PC-3 (cell line): ENCODE measurements at regions not wholly inside any gene's neighbourhood (a gene's known extent, or its start where the extent isn't known, plus 50 kb on each side); places are given as distances from the start of the nearest gene placed in this dataset.

Experiments used
- ATAC-seq: fragments of 200-7000 bp; cut with Tn5 transposase; 2 replicates; pipeline ENCODE4 v1.9.1; 2020; ENCODE audit warnings: mild to moderate bottlenecking, moderate library complexity
- BruUV-seq: library from RNA; stranded (reverse); fragments of 400-500 nt; replicated peaks from 2 replicates; lab custom pipeline; 2021; lab: Mats Ljungman, UMichigan
- CTCF ChIA-PET: fragments of 300-600 bp; sonication (Branson Sonifier 250); formaldehyde crosslinking; loops from one replicate; lab custom pipeline; 2022; ENCODE audit warnings: antibody characterized with exemption; lab: Charles Lee
- POLR2A ChIA-PET: fragments of 300-600 bp; sonication (Branson Sonifier 250); formaldehyde crosslinking; loops from one replicate; lab custom pipeline; 2022; ENCODE audit warnings: antibody characterized with exemption; ENCODE audit not compliant: unreplicated experiment; lab: Charles Lee
- DNase-seq: peaks from one replicate; pipeline ENCODE4 v3.0.0-alpha.2; 2015
- H2AFZ ChIP-seq: fragments of 300-600 bp; sonication (generic); 2 replicates; pipeline ENCODE4 v1.6.0; 2016; ENCODE audit warnings: antibody characterized with exemption, low read length
- H3F3A ChIP-seq: fragments of 300-600 bp; sonication (generic); one replicate; pipeline ENCODE4 v1.6.0; 2017; ENCODE audit warnings: antibody characterized with exemption, low read length, control low read depth, mild to moderate bottlenecking; ENCODE audit not compliant: unreplicated experiment
- H3K27ac ChIP-seq: fragments of 300-600 bp; sonication (generic); 2 replicates; pipeline ENCODE4 v1.5.1; 2016; ENCODE audit warnings: mild to moderate bottlenecking, low read length
- H3K27me3 ChIP-seq: fragments of 300-600 bp; sonication (generic); 2 replicates; pipeline ENCODE4 v1.6.1; 2016; ENCODE audit warnings: low read length, mixed read lengths
- H3K36me3 ChIP-seq: fragments of 300-600 bp; sonication (generic); 2 replicates; pipeline ENCODE4 v1.6.1; 2016; ENCODE audit warnings: low read depth, mixed run types, low read length, mixed read lengths
- H3K4me1 ChIP-seq: fragments of 300-600 bp; sonication (generic); 2 replicates; pipeline ENCODE4 v1.5.1; 2016; ENCODE audit warnings: low read length; ENCODE audit not compliant: insufficient read depth
- H3K4me2 ChIP-seq: fragments of 300-600 bp; sonication (generic); 2 replicates; pipeline ENCODE4 v1.6.0; 2016; ENCODE audit warnings: low read length
- H3K4me3 ChIP-seq: fragments of 300-600 bp; sonication (generic); 2 replicates; pipeline ENCODE4 v1.5.1; 2016; ENCODE audit warnings: mild to moderate bottlenecking, low read length, mixed read lengths
- H3K79me2 ChIP-seq: fragments of 300-600 bp; sonication (generic); 2 replicates; pipeline ENCODE4 v1.6.1; 2017; ENCODE audit warnings: low read length, mixed read lengths
- H3K9ac ChIP-seq: fragments of 300-600 bp; sonication (generic); 2 replicates; pipeline ENCODE4 v1.6.0; 2016; ENCODE audit warnings: mild to moderate bottlenecking, low read length
- H3K9me2 ChIP-seq: fragments of 300-600 bp; sonication (generic); replicated peaks from 2 replicates; pipeline ENCODE4 v1.6.1; 2016; ENCODE audit warnings: mixed run types, low read length, mixed read lengths
- H3K9me3 ChIP-seq: fragments of 300-600 bp; sonication (generic); 2 replicates; pipeline ENCODE4 v1.6.1; 2016; ENCODE audit warnings: low read length, mixed read lengths
- H4K20me1 ChIP-seq: fragments of 300-600 bp; sonication (generic); 2 replicates; pipeline ENCODE4 v1.6.1; 2016; ENCODE audit warnings: low read length, mixed read lengths
- EZH2 ChIP-seq: fragments of 300-600 bp; sonication (generic); IDR thresholded peaks from one replicate; pipeline ENCODE4 v1.6.1; 2017; ENCODE audit warnings: antibody characterized with exemption, mild to moderate bottlenecking, low read length; ENCODE audit not compliant: unreplicated experiment
- EZH2phosphoT487 ChIP-seq: fragments of 300-600 bp; sonication (generic); IDR thresholded peaks from 2 replicates; pipeline ENCODE4 v1.6.1; 2018; ENCODE audit warnings: mild to moderate bottlenecking, antibody characterized with exemption, low read length, borderline replicate concordance
- intact Hi-C: fragments of 100-400 bp; cut with micrococcal nuclease; formaldehyde crosslinking; loops from 2 replicates; pipeline ENCODE4 v1.9.0; 2023
- TF ChIP-seq, protein P1 (sequence below): fragments of 300-600 bp; sonication (generic); conservative IDR thresholded peaks from 2 replicates; pipeline ENCODE4 v1.5.1; 2017; ENCODE audit warnings: antibody characterized with exemption, low read depth, mild to moderate bottlenecking, low read length

GRCh38 chr4:4778554-4778953 is 80.9 kb upstream of the MSX1 start:
- Histone ChIP-seq H3K9me3 (no peaks in the 10 kb centered on the region), H2AFZ (no peak overlapping the region), H3K4me1 (no peaks in the 10 kb centered on the region), H3K4me3 (no peak overlapping the region), H3K9ac (no peak overlapping the region), H3F3A (no peaks in the 10 kb centered on the region), H3K4me2 (no peak overlapping the region), H3K27ac (no peak overlapping the region), H3K36me3 (no peaks in the 10 kb centered on the region), H4K20me1 (no peaks in the 10 kb centered on the region), H3K27me3 (no peaks in the 10 kb centered on the region), H3K9me2 (no peaks in the 10 kb centered on the region), H3K79me2 (no peaks in the 10 kb centered on the region)
- DNase-seq (no peak), ATAC-seq (no peak)
- no TSS peak for BruUV-seq
- POLR2A ChIA-PET = no interaction called here
- intact Hi-C loops = no loop called here
- CTCF ChIA-PET = no interaction called here
- TF ChIP-seq EZH2 = no peak
- TF ChIP-seq, protein P1, sequence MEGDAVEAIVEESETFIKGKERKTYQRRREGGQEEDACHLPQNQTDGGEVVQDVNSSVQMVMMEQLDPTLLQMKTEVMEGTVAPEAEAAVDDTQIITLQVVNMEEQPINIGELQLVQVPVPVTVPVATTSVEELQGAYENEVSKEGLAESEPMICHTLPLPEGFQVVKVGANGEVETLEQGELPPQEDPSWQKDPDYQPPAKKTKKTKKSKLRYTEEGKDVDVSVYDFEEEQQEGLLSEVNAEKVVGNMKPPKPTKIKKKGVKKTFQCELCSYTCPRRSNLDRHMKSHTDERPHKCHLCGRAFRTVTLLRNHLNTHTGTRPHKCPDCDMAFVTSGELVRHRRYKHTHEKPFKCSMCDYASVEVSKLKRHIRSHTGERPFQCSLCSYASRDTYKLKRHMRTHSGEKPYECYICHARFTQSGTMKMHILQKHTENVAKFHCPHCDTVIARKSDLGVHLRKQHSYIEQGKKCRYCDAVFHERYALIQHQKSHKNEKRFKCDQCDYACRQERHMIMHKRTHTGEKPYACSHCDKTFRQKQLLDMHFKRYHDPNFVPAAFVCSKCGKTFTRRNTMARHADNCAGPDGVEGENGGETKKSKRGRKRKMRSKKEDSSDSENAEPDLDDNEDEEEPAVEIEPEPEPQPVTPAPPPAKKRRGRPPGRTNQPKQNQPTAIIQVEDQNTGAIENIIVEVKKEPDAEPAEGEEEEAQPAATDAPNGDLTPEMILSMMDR = no peak
- TF ChIP-seq EZH2phosphoT487 = no peak

GRCh38 chr4:4776934-4777333 is 82.5 kb upstream of the MSX1 start:
- no peaks in the 10 kb centered on the region for H3F3A ChIP-seq
- no peaks in the 10 kb centered on the region for H3K4me1 ChIP-seq
- H3K9me3 ChIP-seq = no peaks in the 10 kb centered on the region
- H3K27ac ChIP-seq = no peak overlapping the region
- H3K9me2 ChIP-seq = no peaks in the 10 kb centered on the region
- no peak overlapping the region for H2AFZ ChIP-seq
- TF ChIP-seq, protein P1 = no peak
- TF ChIP-seq EZH2phosphoT487 = no peak
- no peak for TF ChIP-seq EZH2
- H3K4me2 ChIP-seq = no peak overlapping the region
- ChIA-PET CTCF (no interaction called here), POLR2A (no interaction called here)
- DNase-seq (no peak), ATAC-seq (no peak)
- H4K20me1 ChIP-seq = no peaks in the 10 kb centered on the region
- H3K36me3 ChIP-seq = no peaks in the 10 kb centered on the region
- H3K79me2 ChIP-seq = no peaks in the 10 kb centered on the region
- intact Hi-C loops = no loop called here
- H3K9ac ChIP-seq = no peak overlapping the region
- H3K4me3 ChIP-seq = no peak overlapping the region
- BruUV-seq = no TSS peak
- no peaks in the 10 kb centered on the region for H3K27me3 ChIP-seq

DNA sequence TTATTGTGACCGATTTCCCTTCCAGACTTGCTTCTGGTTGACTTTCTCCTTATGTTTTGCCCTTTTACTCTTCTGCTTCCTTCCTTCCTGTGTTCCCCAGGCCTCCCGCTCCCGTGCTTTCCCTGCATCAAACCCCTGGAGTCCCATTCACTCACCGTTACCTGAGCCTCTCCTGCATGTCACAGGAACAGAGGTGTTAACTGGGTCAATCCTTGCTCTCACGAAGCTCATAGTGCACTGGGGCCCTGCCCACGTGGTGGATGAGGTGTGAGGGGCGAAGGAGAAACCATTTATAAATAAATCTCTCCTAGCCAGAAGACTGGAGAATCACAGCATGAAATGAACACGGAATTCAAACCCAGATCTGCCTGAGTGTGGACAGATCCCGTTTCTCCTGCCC is 83.1 kb upstream of the MSX1 start:
- BruUV-seq = no TSS peak
- Histone ChIP-seq H3K4me1 (no peaks in the 10 kb centered on the region), H2AFZ (no peak overlapping the region), H3K9me2 (no peaks in the 10 kb centered on the region), H3K4me2 (no peak overlapping the region), H3K36me3 (no peaks in the 10 kb centered on the region), H3F3A (no peaks in the 10 kb centered on the region), H3K79me2 (no peaks in the 10 kb centered on the region), H3K27ac (no peak overlapping the region), H4K20me1 (no peaks in the 10 kb centered on the region), H3K27me3 (no peaks in the 10 kb centered on the region), H3K4me3 (no peak overlapping the region), H3K9ac (no peak overlapping the region), H3K9me3 (no peaks in the 10 kb centered on the region)
- intact Hi-C loops = no loop called here
- DNase-seq (no peak), ATAC-seq (no peak)
- CTCF ChIA-PET = no interaction called here
- POLR2A ChIA-PET = no interaction called here
- no peak for TF ChIP-seq EZH2phosphoT487
- no peak for TF ChIP-seq EZH2
- TF ChIP-seq, protein P1 = no peak
